Left kidney (tissue), 1 donor: ENCODE measurements at regions not wholly inside any gene's neighbourhood (a gene's known extent, or its start where the extent isn't known, plus 50 kb on each side); places are given as distances from the start of the nearest gene placed in this dataset.
A peak's percentile ranks its signal among the peaks of the same experiment; 100 is the strongest.
"Not testable (repeated sequence)": the region's sequence is repeated elsewhere in the genome, so short reads cannot be mapped to it uniquely, and the experiment has no call there.

ENCODE experiments used
- DNase-seq: peaks from one replicate; pipeline ENCODE4 v3.0.0-alpha.2; 2013

DNA sequence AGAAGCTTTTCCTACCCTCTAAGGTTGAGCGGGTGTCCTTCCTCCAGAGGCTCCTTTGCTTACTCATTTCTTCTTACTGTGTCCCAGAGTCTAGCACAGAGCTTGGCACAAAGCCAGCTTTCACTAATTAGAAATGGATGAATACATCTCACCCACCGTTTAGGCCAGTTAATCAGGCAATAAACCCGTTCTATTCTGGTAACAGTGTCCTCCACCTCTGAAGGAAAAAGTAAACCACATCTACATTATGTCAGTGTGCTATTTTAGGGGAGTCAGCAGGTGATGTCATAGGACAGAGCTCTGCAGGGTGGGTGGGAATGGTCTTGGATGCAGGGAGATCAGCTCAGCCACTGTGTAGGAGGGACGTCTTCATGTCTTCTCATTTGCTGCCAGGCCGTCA lies 109.2 kb downstream of the OSTF1 start:
- peak; percentile 14 for DNase-seq

DNA sequence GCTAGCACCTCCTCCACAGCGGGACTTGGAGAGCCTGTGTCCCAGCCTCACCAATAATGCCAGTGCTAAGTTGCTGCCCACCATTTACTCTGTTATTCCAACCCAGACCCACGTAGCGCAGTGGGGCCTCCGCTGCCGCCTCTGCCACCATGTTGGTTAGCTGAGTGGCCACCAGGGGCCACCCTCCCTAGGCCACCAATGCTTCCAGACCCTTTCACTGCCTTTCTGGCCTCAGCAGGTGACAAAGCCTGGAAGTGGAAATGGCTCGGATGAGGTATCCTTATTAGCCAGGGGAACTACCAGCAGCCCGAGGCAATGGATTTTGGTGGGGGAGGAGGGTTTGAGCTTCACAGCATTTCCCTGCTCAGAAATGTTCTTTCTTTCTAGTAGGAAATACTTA lies 110.1 kb downstream of the OSTF1 start:
- no peak for DNase-seq

DNA sequence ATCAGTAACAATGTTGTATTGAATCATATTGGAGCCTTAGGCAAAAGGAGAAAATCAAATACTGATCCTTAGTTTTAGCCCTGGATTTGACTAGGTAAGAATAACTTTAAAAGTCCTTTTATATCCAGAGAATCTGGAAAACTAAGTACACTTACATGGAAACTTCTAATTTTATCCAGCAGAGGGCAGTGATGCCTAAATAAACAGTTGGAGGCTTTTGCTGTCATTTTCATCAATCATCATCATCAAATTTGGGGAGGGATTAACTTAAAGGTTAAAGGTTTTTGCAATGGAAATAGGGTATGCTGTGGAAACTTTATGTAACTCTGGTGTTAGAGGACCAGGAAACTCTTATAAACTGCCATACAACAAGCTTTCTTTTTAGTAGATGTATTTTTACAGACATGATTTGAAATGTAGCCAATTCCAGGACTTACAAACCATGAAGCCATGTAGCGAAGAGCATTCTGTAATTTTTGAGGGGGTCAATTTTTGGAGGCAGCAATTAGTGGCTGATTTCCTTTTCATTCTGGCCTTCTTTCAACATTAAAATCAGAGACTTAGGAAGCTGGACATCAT lies 112.7 kb downstream of the OSTF1 start:
- peak; percentile 36 for DNase-seq

DNA sequence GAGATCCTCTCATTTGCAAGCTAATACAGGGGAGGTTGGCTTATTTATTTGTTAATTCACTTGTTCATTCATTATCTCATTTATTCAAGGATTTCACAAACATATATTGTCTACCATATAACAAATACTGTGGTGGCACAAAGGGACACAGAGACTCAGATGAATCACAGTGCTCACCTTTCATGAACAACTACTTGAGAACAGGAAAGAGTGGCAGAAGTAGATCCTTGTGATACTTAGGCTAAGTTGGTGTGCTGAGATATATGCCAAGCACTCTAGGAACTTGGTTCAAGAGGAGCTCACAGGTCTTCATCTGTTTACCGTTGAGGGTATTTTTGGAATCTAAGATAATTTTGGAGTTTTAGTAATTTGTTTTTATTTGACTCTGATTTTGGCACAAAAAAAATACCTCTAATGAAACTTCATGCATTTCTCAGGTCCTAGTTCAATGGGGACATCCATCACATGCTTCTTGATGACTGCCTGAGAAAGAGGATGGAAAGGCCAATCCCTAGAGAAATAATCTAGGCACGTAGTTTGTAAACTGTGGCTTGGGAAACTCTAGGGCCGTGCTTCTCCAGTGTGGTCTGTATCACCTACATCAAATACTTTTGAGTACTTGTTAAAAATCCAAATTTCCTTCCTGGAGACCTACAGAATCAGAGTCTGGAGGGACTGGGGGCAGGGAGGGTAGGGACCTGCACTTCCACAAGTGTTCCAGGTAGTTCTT lies 113.3 kb downstream of the OSTF1 start:
- no peak for DNase-seq

DNA sequence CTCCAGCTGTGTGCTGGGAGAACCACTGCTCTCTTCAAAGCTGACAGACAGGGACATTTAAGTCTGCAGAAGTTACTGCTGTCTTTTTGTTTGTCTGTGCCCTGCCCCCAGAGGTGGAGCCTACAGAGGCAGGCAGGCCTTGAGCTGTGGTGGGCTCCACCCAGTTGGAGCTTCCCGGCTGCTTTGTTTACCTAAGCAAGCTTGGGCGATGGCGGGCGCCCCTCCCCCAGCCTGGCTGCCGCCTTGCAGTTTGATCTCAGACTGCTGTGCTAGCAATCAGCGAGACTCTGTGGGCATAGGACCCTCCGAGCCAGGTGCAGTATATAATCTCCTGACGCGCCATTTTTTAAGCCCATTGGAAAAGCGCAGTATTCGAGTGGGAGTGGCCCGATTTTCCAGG lies 119.7 kb downstream of the OSTF1 start:
- DNase-seq: not testable (repeated sequence)

DNA sequence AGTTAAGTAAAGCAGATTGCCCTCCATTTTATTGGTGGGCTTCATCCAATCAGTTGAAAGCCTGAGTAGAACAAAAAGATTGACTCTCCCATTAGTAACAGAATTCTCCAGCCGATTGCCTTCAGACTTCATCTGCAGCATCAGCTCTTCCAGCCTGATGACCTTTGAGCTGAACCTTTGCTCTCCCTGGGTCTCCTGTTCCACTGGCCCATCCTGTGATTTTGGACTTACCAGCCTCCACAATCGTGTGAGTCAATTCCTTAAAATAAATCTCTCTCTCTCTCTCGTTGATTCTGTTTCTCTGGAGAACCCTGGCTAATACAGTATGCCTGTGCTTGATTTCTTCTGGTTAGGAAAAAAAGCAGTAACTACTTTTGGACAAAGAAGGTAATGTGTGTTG lies 121.9 kb downstream of the OSTF1 start:
- DNase-seq: no peak

DNA sequence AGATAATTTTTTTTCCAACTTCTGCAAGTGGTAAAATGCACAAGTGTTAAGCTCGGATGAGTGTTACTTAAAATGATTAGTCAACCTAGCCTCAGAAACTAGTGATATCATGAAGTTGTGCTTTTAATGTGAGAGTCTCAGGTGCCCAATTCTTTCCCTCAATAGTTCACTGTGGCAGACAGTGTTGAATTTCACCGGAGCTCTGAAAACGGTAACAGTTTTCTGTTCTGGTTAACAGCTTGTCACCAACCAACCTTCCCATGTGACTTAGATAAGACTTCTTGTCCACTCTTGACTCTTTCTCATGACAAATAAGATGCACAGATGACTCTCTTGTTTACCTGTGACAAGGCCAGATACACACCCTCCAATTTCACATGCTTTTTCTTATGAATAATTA lies 125.5 kb downstream of the OSTF1 start:
- DNase-seq: no peak

DNA sequence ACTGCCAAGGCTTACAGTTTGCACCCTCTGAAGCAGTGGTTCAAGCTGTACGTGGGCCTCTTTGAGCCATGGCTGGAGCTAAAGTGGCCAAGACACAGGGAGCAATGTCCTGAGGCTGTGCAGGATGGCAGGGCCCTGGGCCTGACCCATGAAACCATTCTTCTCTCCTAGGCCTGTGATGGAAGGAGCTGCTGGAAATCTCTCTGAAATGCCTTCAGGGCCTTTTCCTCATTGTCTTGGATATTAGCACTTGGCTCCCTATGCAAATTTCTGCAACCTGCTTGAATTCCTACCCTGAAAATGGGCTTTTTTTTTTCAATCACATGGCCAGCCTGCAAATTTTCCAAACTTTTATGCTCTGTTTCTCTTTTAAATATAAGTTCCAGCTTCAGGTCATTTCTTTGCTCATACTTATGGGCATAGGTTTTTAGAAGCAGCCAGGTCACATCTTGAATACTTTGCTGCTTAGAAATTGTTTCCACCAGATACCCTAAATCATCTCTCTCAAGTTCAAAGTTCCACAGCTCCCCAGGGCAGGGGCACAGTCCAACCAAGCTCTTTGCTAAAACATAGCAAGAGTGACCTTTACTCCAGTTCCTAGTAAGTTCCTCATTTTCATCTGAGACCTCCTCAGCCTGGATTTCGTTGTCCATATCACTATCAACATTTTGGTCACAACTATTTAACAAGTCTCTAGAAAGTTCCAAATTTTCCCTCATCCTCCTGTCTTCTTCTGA lies 138.3 kb downstream of the OSTF1 start:
- DNase-seq: no peak

DNA sequence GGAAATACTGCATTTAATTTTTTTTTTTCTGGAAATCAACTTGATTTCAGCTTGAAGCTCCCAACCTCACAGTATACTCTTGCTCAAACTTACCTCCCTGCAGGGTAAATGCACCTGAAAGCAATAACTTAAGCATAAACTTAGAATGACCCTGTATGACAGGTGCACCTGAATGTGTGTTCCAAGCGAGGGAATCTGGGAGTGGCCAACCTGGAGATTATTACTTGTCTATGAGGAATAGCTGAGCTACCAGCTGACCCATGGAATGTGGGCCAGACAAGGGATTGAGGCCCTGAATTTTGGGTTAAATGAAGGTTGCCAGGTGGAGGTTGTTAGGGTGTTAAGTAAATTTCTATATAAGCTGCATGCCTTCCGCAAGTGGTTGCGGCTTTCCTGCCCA lies 140.6 kb downstream of the OSTF1 start:
- no peak for DNase-seq

DNA sequence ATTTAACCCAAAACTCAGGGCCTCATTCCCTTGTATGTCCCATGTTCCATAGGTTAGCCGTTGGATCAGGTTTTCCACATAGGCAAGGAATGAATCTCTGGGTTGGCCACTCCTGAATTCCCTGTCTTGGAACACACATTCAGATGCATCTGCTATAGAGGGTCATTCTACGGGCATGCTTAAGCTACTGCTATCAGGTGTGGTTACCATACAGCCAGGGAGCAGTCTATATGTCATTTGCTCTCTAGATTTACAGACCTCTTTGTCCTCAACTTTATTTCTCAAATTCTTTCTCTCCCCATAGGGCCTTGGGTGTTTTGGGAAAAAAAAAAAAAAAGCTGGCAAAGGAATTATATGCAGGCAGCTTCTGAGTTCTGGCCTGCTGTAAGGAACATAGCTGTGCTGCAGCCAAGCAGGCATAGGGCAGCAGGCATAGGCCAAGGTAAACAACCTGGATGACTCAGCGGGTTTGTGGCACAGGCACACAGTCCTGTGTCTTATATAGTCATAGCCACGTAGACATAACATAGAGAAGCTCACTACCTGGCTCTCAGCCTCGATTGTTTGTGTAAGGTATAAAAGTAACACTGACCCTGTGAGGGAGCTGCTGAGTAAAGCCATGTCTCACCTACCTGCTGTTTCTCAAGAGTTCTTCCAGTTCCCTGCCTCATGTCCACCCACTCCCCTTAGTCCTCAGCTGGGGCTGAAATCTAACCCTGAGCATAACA lies 141.5 kb downstream of the OSTF1 start:
- DNase-seq: no peak

DNA sequence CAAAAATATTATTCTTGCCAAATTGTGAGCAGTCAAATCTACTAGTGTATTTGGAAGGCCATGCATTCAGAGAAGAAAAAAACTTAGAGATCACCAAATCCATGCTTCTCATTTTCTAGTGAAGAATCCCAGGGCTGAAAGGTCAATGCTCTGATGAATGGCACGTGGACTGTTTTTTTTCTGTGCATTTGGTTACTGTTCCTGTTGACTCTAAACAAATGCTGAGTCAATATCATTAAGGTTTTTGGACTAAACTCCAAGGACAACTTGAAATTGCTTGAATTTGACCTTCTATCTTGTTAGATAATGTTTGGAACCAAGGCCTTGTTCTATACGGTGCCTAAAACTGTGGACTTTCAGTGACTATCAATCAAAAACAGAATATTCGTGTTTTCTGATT lies 142.2 kb downstream of the OSTF1 start:
- DNase-seq: no peak

DNA sequence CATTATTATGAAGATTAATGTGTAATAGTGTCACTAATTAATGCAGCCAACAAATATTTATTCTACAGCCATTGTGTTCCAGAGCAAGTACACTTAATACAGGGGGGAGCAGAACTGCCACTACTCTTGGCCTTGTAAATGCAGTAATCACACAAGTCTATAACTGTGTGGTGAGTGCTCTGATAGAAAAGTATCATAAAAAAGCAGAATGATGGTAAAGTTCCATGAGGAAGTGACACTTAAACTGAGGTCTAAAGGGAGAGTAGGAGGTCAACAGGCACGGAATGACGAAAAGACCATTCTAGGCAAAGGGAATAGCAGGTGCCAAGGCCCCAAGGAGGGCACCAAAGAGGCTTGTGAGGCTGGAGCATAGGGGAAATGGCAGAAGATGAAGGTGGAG lies 142.9 kb downstream of the OSTF1 start:
- DNase-seq: no peak

DNA sequence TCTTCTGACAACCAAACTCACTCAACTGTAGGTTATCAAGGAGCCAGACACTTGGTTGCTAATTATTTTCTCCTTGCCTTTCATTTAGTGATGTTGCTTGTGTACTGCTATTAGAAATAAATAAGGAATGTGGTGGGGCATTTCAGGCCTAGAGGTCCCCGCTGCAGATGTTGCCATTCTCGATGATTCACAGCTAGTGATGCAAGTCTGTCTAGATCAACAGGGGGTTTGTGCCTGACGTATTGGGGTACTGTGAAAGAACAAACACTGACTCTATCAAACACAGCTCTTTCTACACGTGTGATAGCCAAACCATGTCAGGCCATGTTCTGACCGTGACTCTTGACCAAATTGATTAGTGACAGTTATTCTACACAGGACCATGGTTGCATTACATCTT lies 144.7 kb downstream of the OSTF1 start:
- DNase-seq: no peak

DNA sequence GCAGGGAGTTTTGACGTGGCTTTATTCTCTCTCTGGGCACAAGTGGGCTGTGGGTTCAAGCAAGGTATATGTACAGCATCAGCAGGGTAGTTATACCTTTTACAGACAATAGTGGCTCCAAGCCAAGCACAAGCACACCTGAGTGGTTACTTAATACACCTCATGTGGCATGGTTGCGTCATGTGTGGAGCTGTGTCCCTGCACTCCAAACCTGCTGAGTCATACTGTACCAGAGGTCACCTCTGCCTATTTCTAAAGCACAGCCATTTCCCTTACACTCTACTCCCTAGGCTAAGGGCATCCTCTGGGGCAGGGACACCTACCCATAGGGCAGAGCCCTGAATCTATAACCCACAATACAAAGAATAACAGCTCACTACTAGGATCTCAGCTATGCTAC lies 147.3 kb downstream of the OSTF1 start:
- DNase-seq: no peak

DNA sequence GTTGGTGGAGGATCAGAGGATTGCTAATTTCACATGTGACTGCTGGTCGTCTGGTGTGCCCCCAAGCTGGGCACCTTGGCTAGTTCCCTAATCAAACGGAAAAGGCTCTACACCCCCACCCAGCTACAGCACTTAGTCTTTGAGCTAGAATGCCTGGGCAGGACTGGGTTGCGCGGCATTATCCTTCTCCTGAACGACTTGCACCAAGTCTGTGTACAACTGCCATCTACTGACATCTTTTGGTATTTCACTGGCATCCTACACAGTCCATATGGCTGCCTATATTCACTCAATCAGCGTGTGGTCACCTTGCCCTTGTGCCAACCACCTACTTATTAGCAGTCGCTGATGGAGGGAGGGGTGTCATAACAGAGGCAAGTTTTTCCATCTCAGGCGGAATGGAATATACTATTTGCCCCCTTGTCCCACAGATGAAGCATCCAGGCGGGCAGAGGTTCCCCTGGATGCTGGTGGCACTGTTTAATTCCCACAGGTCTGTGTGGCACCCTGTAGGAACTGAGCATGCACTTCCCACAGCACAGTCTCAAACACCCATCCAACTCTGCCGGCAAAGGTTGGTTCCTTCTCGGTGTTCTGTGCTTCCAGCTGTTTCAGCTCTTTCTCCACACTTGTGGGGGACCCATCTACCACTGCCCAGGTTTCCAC lies 150.1 kb downstream of the OSTF1 start:
- peak; percentile 40 for DNase-seq

DNA sequence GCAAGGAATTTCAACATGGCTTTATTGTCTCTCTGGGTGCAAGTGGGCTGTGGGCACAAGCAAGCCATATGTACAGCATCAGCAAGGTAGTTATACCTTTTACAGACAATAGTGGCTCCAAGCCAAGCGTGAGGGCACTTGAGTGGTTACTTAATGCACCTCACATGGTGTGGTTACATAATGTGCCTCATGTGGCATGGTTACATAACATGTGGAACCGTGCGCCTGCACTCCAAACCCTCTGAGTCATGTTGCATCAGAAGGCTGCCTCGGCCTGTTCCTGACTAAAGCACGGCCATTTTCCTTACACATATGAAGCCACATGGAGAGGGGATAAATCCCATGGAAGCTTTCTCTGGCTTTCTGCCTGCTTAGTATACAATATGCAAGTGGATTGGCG lies 150.9 kb downstream of the OSTF1 start:
- DNase-seq: no peak

DNA sequence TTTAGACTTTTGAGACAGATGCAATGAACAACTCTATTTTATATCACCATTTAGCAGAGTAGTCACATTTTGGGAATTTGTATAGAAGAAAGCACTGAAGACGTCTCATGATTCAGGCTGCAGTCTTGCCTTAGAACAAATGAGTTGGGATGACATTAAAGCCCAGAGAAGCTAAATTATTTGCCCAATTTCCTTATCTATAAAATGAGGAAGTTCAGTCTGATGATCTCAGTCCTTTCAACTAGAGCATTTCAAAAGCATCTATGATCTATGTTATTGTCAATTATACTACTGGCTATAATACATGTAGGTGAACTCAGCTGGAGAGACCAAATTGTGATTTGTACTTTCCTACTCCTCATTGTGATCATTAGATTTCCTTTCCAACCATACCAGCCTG lies 154.1 kb downstream of the OSTF1 start:
- DNase-seq: no peak

DNA sequence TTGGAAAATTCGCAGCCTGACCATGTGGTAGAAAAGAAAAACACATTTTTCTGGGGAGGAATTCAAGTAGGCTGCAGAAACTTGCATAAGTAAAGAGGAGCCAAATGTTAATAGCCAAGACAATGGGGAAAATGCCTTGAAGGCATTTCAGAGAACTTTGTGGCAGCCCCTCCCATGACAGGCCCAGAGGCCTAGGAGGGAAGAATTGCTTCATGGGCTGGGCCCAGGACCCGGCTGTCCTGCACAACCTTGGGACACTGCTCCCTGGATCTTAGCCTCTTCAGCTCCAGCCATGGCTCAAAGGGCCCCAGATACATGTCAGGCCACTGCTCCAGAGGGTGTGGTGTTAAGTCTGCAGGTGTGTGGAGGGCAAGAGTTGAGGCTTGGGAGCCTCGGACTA lies 158.6 kb downstream of the OSTF1 start:
- DNase-seq: no peak

DNA sequence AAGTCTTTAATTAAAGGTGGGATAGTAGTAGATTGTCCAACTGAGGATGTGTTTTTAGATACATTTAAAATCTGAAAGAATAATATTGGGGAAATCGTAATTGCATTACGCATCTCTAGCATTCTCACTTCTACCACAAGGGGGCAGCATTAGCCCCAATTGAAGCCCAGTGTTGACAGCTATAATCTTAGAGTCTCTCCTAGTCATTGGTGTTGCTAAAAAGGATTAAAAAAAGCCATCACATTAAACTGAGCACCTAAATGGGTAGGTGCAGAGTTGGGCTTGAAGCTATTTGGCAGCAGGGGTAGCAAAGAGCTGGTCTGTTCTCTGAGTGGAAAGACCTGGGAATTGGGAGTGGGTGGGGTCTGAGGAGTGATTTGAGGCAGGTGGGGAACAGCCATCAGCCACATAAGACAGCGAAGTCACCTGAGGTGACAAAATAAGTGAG lies 177.2 kb downstream of the OSTF1 start:
- peak; percentile 39 for DNase-seq

DNA sequence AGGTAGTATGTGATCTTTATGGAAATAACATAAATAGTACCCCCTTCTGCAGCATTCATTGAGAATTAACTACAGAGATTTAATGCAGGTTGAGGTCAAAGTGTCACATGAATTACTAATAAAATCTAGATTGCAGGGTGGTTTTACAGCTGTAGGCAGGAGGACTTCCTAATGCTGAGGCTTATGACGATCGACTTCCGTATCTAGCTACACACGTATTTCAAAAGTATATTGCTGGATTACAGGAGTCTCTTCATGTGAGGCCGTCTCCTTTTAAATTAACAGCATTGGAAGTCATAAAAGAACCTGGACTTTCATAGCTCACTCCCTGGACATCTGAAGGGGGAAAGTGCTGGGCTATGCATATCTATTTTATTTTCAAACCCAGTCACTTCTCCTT lies 180.9 kb downstream of the OSTF1 start:
- DNase-seq: no peak

DNA sequence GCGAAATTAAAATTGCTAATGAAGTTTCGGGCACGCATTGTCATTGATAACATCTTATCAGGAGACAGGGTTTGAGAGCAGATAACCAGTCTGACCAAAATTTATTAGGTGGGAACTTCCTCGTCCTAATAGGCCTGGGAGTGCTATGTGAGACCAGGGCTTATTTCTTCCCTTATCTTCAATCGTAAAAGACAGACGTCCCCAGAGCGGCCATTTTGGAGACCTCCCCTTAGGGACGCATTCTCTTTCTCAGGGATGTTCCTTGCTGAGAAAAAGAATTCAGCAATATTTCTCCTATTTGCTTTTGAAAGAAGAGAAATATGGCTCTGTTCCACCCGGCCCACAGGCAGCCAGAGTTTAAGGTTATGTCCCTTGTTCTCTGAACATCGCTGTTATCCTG lies 184.7 kb downstream of the OSTF1 start:
- not testable (repeated sequence) for DNase-seq

DNA sequence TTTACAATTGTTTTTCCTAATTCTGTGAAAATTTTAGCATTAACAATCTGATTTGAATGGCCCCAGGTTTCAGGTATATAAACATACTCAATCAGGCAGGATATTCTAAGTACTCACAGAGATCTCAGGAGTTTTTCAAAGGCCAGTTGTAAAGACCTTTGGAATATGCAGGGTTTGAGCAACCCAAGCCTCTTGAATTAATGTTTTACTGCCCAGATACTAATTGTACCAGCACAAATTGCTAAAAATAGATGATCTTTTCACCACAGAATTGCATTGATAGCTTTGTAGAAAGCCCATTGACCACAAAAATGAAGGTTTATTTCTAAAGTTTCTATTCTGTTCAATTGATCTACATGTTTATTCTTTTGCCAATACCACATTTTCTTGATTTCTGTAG lies 186.5 kb downstream of the OSTF1 start:
- DNase-seq: no peak
